Peyer's patch (tissue), 4 donors: ENCODE measurements at regions not wholly inside any gene's neighbourhood (a gene's known extent, or its start where the extent isn't known, plus 50 kb on each side); places are given as distances from the start of the nearest gene placed in this dataset.

ENCODE experiments used
- POLR2A ChIP-seq, 2 donors: fragments of 450-650 bp; IDR thresholded peaks; one replicate each; pipeline ENCODE4 v1.5.1; 2017; ENCODE audit warnings: antibody characterized with exemption in 2 of 2, mild to moderate bottlenecking in 2 of 2, moderate library complexity in 2 of 2
- TF ChIP-seq, protein P1 (sequence below), 6 experiments: fragments of 450-650 bp in 4 of 6; fragments of 200-600 bp in 2 of 6; sonication (generic) in 1 of 6; IDR thresholded peaks; one replicate each; pipeline ENCODE4 v1.5.1; 2017 to 2019; ENCODE audit warnings: antibody characterized with exemption in 6 of 6, mild to moderate bottlenecking in 3 of 6, moderate library complexity in 1 of 6

DNA sequence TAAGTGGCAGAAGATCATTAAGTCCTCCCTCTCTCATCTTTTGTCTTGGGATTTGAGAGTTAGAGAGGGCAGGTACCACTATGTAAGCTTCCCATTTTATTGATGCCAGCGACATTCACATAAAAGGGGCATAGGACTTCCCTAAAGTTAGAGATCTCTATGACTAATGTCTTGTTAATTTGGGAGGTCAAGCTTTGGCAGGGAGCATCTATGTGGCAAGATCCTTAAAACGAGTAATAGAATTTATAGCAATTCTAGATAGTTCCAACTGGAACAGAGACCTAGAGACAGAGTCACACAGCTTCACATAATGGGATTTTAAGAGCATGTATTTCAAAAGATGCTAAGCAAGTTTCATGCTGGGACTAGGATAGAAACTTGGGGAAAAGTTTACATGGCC lies 308.0 kb downstream of the MAP2K6 start:
- TF ChIP-seq, protein P1, sequence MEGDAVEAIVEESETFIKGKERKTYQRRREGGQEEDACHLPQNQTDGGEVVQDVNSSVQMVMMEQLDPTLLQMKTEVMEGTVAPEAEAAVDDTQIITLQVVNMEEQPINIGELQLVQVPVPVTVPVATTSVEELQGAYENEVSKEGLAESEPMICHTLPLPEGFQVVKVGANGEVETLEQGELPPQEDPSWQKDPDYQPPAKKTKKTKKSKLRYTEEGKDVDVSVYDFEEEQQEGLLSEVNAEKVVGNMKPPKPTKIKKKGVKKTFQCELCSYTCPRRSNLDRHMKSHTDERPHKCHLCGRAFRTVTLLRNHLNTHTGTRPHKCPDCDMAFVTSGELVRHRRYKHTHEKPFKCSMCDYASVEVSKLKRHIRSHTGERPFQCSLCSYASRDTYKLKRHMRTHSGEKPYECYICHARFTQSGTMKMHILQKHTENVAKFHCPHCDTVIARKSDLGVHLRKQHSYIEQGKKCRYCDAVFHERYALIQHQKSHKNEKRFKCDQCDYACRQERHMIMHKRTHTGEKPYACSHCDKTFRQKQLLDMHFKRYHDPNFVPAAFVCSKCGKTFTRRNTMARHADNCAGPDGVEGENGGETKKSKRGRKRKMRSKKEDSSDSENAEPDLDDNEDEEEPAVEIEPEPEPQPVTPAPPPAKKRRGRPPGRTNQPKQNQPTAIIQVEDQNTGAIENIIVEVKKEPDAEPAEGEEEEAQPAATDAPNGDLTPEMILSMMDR (IDR thresholded peaks at IDR 0.05), result no peak
- no peak for TF ChIP-seq POLR2A (IDR thresholded peaks at IDR 0.05)
